PC-3 (cell line): ENCODE measurements at regions not wholly inside any gene's neighbourhood (a gene's known extent, or its start where the extent isn't known, plus 50 kb on each side); places are given as distances from the start of the nearest gene placed in this dataset.

ENCODE experiments used
- CTCF ChIP-seq: fragments of 300-600 bp; sonication (generic); conservative IDR thresholded peaks from 2 replicates; pipeline ENCODE4 v1.5.1; 2017; ENCODE audit warnings: antibody characterized with exemption, low read depth, mild to moderate bottlenecking, low read length
- EZH2 ChIP-seq: fragments of 300-600 bp; sonication (generic); IDR thresholded peaks from one replicate; pipeline ENCODE4 v1.6.1; 2017; ENCODE audit warnings: antibody characterized with exemption, mild to moderate bottlenecking, low read length; ENCODE audit not compliant: unreplicated experiment
- EZH2phosphoT487 ChIP-seq: fragments of 300-600 bp; sonication (generic); IDR thresholded peaks from 2 replicates; pipeline ENCODE4 v1.6.1; 2018; ENCODE audit warnings: mild to moderate bottlenecking, antibody characterized with exemption, low read length, borderline replicate concordance

GRCh38 chr5:98541641-98542040 is 231.8 kb upstream of the RGMB start:
- TF ChIP-seq CTCF (no peak), EZH2 (no peak), EZH2phosphoT487 (no peak)
